ENCODE measurements at regions not wholly inside any gene's neighbourhood (a gene's known extent, or its start where the extent isn't known, plus 50 kb on each side); places are given as distances from the start of the nearest gene placed in this dataset.
A peak's percentile ranks its signal among the peaks of the same experiment; 100 is the strongest.

DNA sequence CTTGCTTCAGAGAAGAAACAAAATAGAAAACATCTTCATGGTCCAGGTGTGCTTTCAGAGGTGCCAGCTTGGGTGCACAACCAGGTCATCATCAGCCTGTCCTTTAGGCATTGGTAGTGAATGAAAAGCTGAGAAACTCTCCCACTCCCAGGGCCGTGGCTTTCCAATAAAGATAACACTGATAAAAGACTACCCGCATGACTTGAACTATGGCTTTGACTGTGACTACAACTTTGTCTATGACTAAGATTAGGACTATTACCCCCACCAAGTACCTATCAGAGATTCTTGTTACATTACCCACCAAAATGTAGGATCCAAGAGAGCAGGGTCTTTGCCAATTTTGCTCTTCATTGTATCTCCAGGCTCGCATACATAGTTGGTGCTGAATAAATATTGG lies 115.2 kb downstream of the EDEM1 start:
- DNase-seq (no peak), ATAC-seq (no peak)
- intact Hi-C loops (cut with micrococcal nuclease) = no loop called here

DNA sequence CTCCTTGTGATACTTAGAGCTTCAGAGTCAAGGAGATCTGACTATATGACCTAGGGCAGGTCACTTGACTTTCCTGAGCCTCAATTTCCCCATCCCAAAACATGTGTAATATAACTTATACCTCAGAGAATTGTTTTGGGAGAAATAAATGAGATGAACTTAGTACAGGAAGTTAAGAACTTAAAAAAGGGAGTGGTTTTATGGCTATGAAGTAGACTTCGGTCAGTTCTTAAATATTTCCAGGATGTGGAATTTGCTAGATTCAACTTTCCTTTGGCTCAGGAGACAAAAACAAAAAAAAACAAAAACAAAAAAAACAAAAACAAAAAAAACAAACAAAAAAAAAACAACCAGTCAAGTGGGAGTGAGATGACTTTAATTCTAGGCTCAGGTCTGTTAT lies 116.7 kb downstream of the EDEM1 start:
- intact Hi-C loops (cut with micrococcal nuclease) = no loop called here
- ATAC-seq (no peak), DNase-seq (no peak)

DNA sequence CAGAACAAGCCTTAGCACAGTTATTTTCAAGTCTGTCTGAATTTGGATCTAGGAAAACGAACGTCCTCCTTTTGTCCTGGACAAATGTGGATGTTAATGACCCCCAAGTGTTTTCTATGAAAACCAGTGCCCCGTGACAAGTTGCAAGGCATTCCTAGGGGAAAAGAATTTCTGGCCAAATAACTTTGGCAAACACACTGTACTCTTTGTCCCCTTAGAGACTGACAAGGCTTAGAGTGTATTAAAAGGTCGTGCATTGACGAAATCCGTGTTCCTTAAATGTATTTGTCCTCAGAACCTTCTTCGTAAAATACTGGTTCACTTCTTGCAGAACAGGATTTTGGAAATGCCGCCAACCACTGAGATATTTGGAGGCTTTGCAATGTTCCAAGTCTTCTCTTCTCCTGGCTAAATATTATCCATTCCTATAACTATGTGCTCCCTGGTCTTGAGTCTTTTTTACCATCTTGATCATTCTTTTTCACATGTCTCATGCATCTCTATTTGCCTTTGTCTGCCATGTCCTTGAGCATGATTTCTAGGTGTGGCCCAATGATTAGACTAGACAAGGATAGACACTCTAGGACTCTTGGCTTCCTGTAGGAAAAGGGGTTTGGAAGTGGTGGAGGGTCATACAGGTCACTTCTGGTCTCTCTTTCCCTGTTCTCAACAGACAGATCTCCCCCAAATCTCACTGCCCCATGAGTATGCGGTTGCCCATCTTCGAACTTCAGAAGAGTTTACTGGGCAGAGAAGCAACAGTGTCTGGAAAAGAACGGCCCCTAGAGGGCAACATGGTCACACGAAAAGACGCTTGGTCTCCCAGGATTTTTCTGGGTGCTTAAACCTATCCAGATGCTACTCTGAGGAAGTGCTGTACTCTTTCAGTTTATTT lies 117.5 kb downstream of the EDEM1 start:
- ATAC-seq (peak; percentile 70), DNase-seq (peak; percentile 33)
- intact Hi-C loops (cut with micrococcal nuclease) = no loop called here

DNA sequence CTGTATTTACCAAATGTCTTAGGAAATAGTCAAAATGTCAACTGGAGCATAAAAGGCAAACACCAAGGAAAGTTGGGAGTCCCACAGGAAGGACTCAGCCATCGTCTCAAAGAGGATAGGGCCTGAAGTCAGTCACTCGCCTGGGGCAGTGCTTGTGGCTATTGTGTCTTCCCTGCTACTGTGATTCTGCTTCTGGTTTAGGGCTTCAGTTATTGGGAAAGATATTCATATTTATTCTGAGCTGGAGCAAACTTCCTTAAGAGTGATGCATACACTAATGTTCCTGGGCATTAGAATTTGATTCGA lies 118.1 kb downstream of the EDEM1 start:
- no peak for ATAC-seq
- intact Hi-C loops (cut with micrococcal nuclease) = no loop called here
- DNase-seq = no peak

DNA sequence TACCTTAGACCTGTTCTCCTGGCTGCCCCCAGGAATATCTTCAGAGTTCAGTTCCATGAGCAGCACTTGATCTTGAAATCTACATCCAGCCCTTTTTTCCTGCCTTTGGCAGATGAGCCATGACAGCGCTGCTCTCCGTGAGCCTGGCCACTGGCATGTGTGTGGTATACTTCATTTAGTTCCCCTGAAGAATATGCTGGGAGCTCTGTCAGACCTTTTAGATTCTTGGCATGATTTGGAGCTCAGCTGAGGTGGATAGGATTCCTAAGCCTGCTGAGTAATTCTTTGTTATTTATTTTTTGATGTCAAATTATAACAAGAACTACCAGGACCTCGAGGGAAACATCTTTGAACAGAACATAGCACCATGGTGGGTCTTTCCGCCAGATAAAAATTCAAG lies 121.7 kb downstream of the EDEM1 start:
- no peak for ATAC-seq
- intact Hi-C loops (cut with micrococcal nuclease) = no loop called here

DNA sequence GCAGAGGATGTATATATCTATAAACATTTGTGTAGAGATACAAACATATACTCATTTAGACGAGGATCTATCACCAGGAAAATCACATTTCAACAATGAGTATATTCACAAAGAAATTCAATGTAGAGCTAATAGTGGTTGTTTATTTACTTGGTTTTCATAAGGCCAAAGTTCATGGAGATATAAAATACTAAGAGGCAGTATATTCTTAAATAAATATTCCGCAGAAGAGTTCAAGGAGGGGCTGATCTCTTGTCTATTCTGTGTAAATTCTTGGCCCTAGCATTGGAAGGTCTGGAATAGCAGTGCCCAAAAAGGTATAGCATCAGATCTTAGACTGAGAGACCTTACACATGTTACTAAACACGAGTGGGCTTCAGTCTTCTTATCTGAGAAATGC lies 122.1 kb downstream of the EDEM1 start:
- intact Hi-C loops (cut with micrococcal nuclease) = no loop called here
- ATAC-seq = no peak
- no peak for DNase-seq

More for the DNA sequence above, 121.7 kb downstream of the EDEM1 start:
- DNase-seq = no peak

DNA sequence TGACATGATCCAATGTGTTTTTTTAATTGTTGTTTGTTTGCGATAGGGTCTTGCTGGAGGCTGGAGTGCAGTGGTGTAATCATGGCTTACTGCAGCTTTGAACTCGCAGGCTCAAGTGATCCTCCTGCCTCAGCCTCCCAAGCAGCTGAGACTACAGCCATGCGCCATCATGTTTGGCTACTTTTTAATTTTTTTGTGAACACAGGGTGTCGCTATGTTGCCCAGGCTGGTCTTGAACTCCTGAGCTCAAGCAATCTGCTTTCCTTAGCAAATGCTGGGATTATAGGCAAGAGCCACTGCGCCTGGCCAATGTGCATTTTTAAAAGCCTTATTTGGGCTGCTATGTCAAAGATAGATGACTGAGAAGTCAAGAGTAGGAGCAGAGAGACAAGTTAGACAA lies 123.0 kb downstream of the EDEM1 start:
- intact Hi-C loops (cut with micrococcal nuclease) = no loop called here
- ATAC-seq (no peak), DNase-seq (no peak)

DNA sequence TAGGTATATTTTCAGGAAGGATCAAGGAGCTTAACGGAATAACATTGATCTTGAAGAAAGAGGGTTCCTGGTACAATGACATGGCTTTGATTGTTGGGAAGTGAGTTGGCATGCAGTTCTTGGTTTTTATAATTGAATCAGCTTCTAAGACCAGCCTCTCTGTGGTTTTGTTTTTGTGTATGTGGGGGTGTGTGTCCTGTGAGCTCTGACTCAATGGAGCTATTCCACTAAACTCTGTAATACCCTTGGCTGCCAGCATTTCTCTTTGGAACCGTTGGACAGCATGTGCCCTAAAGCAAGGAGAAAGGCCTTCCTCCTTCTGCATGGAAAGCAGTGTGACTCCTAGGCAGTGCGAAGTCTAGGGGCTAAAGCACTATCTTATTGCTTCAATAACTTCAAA lies 124.8 kb downstream of the EDEM1 start:
- intact Hi-C loops (cut with micrococcal nuclease) = no loop called here
- DNase-seq (no peak), ATAC-seq (no peak)

DNA sequence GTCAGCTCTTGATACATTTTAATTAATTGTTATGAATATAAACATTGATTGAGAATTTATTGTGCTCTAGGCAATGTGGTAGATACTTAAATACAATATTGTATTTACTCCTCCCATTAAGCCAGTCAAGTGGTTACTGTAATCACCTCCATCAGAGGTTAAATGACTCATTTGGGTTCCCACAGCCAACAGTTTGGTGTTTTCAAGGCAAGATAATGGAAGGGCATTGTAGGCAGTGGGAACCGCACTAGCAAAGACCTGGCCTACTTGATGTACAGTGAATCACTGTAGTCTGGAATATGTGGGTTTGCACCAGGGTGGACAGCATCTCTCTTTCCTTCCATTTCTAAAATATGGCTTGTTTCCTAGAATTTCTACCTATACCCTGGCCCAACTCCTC lies 127.4 kb downstream of the EDEM1 start:
- no peak for DNase-seq
- intact Hi-C loops (cut with micrococcal nuclease) = no loop called here
- ATAC-seq = no peak

DNA sequence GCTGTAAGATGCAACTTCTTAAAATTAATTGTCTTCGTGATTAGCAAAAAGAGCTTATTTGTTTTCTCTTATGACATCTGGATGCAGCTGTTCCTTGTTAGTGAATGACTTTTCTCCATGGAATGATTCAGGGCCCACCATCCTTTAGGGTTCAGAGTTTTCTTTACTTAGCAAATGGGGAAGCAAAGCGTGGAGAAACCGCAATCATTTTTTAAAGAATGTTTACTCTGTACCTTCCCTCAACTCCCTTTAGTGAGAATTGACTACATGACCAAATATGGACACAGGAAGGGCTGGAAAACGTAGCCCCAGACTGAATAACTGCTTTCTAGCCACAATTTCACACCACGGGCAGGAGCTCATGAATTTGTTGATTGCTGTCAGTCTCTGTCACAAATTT lies 130.1 kb downstream of the EDEM1 start:
- ATAC-seq = no peak

DNA sequence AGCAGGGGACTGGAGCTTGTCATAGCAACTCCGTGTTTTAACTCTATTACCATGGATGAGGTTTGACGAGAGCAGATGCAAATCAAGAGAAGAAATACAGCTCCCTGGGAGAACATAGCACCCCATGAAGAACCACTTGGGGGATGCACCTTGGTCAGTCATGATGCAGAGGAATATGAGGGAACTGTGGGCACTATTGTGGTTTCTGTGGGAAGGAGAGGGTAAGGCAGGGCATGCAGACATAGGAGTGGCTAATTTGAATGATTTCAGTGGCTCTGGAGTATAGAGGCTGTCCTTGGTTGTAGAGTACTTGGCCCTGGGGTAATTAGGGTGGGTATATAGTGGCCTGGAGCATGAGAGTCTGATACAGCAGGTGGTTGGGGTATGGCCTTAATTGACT lies 131.9 kb downstream of the EDEM1 start:
- DNase-seq (no peak), ATAC-seq (no peak)
- intact Hi-C loops (cut with micrococcal nuclease) = no loop called here

More for the DNA sequence above, 130.1 kb downstream of the EDEM1 start:
- DNase-seq = no peak
- intact Hi-C loops (cut with micrococcal nuclease) = no loop called here

DNA sequence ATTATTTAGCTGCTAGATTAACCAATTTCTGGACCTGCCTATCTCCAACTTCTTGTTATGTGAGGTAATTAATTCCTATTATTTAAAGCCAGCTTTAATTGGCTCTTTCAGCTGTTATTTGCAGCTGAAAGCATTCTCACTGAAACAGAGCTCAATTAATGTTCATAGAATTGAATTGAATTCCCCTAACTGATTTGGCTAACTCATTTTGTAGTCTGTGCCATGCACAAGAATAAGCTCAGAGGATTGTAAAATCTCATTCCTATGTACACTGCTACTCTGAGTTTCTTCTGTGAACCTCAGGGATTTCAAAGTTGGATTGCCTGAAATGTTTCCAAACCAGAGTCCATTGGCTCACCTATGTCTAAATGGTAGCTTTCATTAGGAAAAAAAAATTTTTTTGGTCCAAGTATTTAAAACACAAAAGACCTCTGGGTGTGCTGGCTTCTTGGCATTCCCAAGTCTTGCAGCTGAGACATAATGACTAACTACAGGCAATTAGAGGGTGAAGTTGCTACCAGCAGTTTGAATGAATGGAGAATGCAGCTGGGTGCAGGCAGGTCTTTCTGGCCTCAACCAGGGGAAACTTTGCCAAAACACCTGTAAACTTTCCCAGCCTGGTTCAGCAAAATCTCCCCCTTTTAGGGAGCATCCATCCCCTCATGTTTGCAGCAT lies 134.3 kb downstream of the EDEM1 start:
- intact Hi-C loops (cut with micrococcal nuclease) = no loop called here
- DNase-seq = no peak
- ATAC-seq = no peak

DNA sequence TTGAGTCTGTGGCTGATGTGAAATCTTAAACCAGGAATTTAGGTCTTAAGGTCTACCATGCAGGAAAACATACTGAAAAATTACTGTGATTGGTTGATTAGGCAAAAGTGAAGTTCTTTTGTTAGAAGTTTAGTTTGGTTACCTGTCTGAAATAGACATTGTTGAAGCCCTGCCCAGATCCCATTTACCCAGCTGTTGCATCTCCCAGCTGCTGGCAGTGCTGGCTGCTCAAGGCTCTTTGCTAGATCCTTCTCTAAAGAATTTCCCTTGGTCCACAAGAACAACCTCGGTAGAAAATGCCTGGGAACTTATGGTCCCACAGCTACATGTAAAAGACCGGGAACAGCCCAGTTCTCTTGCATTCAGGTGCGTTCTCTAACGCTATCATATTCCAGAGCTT lies 137.3 kb downstream of the EDEM1 start:
- no peak for DNase-seq
- no peak for ATAC-seq
- intact Hi-C loops (cut with micrococcal nuclease) = no loop called here

DNA sequence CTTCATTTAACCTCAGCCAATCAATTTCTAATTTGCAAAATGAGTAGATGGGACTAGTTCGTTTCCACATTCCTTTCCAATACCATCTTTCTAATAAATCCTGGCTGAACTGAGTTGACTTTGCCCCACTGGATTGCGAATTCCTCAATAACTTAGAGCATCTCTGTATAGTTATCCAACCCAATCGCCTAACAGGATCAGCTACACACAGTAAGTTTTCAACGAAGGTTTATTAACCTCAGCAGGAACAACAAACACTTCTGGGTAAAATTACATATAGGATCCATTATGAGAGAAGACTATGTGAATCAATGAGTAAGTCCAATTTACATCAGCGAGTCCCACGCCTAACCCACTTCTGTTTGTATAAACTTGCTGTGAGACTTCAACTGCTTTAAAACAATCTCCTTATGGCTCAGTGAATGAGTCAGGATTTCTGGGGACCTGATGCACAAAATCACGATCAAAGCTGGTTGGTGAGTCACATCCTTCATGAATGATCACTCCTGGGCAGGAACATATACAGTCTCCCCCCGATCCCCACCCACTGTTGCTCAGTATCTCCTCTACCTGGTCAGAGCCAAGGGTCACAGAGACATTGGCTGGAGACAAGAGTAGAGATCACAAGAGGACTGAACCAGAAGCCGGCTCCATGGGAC lies 142.8 kb downstream of the EDEM1 start:
- DNase-seq = no peak
- intact Hi-C loops (cut with micrococcal nuclease) = no loop called here
- no peak for ATAC-seq

DNA sequence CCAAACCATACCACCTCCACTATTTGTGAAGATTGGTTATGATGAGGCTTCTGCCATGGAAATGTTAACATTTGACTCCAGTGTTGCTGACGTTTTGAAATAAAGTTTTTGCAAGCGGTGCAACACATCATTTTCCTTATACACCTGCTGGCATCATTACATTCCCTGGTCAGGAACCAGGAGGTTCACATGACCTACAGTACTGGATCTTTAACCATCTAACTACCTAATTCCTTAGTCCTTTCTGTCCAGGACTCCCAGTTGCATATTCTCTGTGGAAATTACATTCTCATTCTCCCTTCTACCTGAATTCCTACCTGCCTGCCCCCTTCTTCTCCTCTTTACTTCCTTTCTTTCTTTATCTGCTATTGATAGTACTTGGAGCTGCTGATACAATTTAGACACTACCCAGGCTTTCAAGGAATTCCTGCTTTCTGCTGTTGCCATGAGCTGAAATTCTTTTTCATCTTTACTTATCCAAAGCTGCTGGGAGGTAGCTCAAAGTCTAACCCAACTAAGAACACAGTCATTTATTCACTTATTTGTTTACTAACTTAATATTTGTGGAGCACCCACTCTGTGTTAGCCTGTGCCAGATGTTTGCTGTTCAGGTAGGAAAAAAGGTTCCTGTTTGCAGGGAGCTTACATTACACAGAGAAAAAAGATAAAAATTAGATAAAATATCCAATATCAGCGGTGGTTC lies 144.2 kb downstream of the EDEM1 start:
- ATAC-seq (no peak), DNase-seq (no peak)
- intact Hi-C loops (cut with micrococcal nuclease) = no loop called here

DNA sequence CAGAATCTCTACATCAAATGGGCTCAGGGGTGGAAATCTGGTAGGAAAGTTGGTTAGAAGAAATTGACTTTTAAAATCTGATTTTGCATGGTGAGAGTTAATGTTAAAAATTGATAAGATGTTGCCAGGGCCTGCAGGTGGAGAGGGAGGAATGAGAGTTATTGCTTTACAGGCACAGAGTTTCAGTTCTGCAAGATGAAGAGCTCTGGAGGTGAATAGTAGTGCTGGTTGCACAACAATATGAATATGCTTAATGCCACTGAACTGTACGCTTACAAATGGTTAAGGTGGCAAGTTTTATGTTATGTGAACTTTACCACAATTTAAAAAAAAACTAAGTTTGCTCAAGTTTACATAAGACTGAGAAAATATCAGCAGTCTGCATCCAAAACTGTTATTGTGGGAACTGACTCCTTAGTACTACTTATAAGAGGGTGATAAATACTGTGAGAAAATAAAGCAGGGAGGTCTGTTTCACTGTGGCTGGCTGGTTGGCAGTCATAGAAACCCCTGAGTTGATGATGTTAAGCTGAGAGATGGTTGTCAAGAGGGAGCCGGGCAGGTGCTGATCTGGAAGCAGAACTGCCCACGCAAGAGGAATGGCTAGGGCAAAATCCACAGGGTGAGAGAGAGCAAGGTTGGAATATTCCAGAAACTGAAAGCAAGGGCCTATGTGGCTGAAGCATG lies 144.9 kb downstream of the EDEM1 start:
- intact Hi-C loops (cut with micrococcal nuclease) = no loop called here
- DNase-seq (no peak), ATAC-seq (no peak)

DNA sequence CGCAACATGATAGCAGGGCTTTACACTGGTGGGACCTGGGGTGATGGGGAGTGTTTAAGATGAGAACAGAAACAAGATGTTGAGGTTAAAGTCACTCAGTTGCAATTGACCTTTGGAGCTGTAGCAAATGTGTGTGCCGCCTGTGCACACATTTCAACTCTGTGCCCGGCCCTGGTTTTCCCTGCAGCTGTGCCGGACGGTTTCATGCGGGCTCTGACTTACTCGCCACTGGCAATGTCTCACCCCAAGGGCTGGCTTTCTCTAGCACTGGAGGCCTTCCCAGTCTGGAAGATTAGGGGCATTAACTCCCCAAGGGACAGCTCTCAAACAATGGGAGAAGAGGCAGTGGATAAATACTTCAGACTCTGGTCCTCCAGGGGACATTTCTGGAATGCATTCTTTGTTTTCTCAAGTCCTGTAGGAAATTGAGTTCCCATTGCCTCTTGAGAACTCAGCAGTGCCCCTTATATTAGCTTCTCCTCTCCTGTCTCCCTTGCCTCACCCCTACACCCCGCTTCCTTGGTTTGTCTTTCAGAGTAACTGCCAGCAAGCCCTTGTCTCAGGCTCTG lies 152.5 kb downstream of the EDEM1 start:
- intact Hi-C loops (cut with micrococcal nuclease) = no loop called here
- no peak for ATAC-seq
- DNase-seq = no peak

DNA sequence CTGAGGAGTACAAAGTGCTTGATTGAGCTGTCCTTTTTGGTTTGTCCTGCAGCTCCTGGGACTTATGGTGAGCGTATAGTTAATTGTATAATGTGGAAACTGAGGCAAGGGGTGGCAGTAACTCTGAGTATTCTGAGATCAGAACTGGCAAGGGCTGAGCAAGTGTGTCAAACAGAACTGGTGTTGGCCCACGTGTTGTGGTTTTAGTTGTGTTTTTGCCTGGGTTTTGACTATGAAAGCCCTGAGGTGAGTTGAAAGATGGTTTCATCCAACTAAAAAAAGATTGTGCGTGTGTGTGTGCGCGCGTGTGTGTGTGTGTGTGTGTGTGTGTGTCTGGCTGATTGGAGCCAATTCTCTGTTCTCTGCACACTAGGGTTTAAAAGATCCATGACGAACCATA lies 154.1 kb downstream of the EDEM1 start:
- ATAC-seq = no peak
- no peak for DNase-seq
- intact Hi-C loops (cut with micrococcal nuclease) = no loop called here

DNA sequence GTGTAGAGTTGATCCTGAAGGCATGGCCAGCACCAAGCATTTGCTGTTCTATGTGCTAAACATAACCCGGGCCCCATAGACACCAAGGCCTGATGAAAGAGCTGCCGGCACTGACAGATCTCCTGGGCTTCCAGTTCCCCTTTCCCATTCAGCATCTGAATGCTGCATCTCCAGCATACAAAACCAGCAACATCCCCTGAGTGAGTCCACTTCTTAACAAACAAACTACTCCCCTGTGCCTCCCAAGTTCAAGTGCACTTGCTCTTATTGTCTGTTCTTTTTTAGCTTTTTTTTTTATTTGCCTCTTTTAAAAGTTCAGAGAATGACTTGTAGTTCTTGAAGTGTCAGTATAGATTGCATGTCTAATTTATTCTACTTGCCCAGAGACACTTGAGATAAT lies 156.0 kb downstream of the EDEM1 start:
- no peak for DNase-seq
- no peak for ATAC-seq
- intact Hi-C loops (cut with micrococcal nuclease) = no loop called here

Data from left ventricle myocardium superior (tissue), 1 donor.